ENCODE measurements at regions not wholly inside any gene's neighbourhood (a gene's known extent, or its start where the extent isn't known, plus 50 kb on each side); places are given as distances from the start of the nearest gene placed in this dataset.

DNA sequence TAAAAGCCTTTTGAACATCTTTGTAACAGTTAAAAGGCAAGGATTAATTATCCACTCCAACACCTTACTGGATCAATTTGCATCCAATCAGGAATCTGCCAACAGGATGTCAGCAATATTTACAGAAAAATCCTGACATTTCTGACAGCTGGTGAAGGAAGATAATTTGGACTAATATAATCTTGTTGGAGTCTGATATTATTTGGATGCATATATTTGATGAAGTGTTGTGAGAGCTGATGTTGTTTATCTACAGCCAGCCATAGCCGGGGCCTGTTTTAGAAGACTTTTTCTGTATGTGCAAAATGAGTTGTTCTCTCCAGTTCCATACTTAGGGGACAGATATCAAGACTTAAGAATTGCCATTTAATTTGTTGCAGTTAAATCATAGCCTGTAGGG is 91.1 kb downstream of the GPR37 start:
- DNase-seq (ENCODE audit: low spot score) (no peak), ATAC-seq (no peak)
- ChIA-PET POLR2A (no interaction called here), CTCF (no interaction called here)
- Mint-ChIP-seq H3K4me1 (peaks cover 6% of the 10 kb centered on the region), H3K36me3 (no peaks in the 10 kb centered on the region), H3K27ac (no peak overlapping the region), H3K4me3 (no peak overlapping the region), H3K9me3 (no peaks in the 10 kb centered on the region), H3K27me3 (ENCODE audit: low read depth) (no peaks in the 10 kb centered on the region)
- TF ChIP-seq, protein P1, sequence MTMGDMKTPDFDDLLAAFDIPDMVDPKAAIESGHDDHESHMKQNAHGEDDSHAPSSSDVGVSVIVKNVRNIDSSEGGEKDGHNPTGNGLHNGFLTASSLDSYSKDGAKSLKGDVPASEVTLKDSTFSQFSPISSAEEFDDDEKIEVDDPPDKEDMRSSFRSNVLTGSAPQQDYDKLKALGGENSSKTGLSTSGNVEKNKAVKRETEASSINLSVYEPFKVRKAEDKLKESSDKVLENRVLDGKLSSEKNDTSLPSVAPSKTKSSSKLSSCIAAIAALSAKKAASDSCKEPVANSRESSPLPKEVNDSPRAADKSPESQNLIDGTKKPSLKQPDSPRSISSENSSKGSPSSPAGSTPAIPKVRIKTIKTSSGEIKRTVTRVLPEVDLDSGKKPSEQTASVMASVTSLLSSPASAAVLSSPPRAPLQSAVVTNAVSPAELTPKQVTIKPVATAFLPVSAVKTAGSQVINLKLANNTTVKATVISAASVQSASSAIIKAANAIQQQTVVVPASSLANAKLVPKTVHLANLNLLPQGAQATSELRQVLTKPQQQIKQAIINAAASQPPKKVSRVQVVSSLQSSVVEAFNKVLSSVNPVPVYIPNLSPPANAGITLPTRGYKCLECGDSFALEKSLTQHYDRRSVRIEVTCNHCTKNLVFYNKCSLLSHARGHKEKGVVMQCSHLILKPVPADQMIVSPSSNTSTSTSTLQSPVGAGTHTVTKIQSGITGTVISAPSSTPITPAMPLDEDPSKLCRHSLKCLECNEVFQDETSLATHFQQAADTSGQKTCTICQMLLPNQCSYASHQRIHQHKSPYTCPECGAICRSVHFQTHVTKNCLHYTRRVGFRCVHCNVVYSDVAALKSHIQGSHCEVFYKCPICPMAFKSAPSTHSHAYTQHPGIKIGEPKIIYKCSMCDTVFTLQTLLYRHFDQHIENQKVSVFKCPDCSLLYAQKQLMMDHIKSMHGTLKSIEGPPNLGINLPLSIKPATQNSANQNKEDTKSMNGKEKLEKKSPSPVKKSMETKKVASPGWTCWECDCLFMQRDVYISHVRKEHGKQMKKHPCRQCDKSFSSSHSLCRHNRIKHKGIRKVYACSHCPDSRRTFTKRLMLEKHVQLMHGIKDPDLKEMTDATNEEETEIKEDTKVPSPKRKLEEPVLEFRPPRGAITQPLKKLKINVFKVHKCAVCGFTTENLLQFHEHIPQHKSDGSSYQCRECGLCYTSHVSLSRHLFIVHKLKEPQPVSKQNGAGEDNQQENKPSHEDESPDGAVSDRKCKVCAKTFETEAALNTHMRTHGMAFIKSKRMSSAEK (CRISPR knock-in tag; IDR thresholded peaks at IDR 0.05; ENCODE audit: borderline replicate concordance), result no peak
- TF ChIP-seq TEAD1 (CRISPR knock-in tag; IDR thresholded peaks at IDR 0.05) (no peak), TEAD4 (CRISPR knock-in tag; IDR thresholded peaks at IDR 0.05) (no peak), SP1 (CRISPR knock-in tag; conservative IDR thresholded peaks at IDR 0.05) (no peak), GRHL2 (CRISPR knock-in tag; IDR thresholded peaks at IDR 0.05; ENCODE audit: insufficient replicate concordance, severe bottlenecking) (no peak), MYBL2 (CRISPR knock-in tag; IDR thresholded peaks at IDR 0.05) (no peak), TCF7 (CRISPR knock-in tag; IDR thresholded peaks at IDR 0.05; ENCODE audit: low read depth) (no peak), FOXJ3 (CRISPR knock-in tag; IDR thresholded peaks at IDR 0.05; ENCODE audit: borderline replicate concordance) (no peak), ZNF317 (CRISPR knock-in tag; IDR thresholded peaks at IDR 0.05; ENCODE audit: borderline replicate concordance, low read depth) (no peak), NFE2L1 (CRISPR knock-in tag; IDR thresholded peaks at IDR 0.05) (no peak), NFYB (CRISPR knock-in tag; conservative IDR thresholded peaks at IDR 0.05; ENCODE audit: low read depth) (no peak), JUN (CRISPR knock-in tag; IDR thresholded peaks at IDR 0.05) (no peak), ZNF416 (CRISPR knock-in tag; IDR thresholded peaks at IDR 0.05) (no peak)
- TF ChIP-seq, protein P2, sequence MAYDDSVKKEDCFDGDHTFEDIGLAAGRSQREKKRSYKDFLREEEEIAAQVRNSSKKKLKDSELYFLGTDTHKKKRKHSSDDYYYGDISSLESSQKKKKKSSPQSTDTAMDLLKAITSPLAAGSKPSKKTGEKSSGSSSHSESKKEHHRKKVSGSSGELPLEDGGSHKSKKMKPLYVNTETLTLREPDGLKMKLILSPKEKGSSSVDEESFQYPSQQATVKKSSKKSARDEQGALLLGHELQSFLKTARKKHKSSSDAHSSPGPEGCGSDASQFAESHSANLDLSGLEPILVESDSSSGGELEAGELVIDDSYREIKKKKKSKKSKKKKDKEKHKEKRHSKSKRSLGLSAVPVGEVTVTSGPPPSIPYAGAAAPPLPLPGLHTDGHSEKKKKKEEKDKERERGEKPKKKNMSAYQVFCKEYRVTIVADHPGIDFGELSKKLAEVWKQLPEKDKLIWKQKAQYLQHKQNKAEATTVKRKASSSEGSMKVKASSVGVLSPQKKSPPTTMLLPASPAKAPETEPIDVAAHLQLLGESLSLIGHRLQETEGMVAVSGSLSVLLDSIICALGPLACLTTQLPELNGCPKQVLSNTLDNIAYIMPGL (CRISPR knock-in tag; IDR thresholded peaks at IDR 0.05), result no peak
- TF ChIP-seq, protein P3, sequence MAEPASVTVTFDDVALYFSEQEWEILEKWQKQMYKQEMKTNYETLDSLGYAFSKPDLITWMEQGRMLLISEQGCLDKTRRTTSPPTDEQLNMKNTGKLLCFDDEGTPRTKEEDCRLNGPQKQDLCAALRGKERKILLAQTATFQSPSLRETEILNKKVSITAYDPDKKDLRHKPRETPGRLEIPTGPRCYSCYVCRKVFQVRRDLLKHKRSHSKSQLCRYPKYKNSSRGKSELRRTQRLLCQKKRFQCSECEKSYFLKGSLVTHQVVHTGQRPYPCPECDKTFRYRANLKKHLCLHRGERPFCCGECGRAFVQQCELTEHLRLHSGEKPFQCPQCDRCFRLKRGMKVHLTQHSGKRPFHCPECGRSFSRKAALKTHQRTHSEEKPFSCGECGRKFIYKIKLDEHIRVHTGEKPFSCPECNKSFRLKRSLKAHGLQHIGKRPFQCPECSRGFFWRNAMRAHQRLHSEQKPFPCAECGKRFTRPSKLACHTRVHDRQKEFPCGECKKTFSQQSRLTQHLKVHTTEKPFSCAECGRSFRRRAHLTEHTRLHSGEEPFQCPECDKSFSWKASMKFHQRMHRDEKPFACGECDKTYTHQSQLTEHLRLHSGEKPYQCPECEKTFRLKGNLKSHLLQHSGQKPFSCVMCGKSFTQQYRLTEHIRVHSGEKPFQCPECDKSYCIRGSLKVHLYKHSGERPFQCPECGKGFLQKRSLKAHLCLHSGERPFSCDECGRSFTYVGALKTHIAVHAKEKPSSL (CRISPR knock-in tag; conservative IDR thresholded peaks at IDR 0.05), result no peak
- TF ChIP-seq, protein P4, sequence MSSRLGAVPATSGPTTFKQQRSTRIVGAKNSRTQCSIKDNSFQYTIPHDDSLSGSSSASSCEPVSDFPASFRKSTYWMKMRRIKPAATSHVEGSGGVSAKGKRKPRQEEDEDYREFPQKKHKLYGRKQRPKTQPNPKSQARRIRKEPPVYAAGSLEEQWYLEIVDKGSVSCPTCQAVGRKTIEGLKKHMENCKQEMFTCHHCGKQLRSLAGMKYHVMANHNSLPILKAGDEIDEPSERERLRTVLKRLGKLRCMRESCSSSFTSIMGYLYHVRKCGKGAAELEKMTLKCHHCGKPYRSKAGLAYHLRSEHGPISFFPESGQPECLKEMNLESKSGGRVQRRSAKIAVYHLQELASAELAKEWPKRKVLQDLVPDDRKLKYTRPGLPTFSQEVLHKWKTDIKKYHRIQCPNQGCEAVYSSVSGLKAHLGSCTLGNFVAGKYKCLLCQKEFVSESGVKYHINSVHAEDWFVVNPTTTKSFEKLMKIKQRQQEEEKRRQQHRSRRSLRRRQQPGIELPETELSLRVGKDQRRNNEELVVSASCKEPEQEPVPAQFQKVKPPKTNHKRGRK (CRISPR knock-in tag; IDR thresholded peaks at IDR 0.05; ENCODE audit: borderline replicate concordance), result no peak
- TF ChIP-seq, protein P5, sequence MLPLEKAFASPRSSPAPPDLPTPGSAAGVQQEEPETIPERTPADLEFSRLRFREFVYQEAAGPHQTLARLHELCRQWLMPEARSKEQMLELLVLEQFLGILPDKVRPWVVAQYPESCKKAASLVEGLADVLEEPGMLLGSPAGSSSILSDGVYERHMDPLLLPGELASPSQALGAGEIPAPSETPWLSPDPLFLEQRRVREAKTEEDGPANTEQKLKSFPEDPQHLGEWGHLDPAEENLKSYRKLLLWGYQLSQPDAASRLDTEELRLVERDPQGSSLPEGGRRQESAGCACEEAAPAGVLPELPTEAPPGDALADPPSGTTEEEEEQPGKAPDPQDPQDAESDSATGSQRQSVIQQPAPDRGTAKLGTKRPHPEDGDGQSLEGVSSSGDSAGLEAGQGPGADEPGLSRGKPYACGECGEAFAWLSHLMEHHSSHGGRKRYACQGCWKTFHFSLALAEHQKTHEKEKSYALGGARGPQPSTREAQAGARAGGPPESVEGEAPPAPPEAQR (CRISPR knock-in tag; IDR thresholded peaks at IDR 0.05), result no peak
- TF ChIP-seq, protein P6, sequence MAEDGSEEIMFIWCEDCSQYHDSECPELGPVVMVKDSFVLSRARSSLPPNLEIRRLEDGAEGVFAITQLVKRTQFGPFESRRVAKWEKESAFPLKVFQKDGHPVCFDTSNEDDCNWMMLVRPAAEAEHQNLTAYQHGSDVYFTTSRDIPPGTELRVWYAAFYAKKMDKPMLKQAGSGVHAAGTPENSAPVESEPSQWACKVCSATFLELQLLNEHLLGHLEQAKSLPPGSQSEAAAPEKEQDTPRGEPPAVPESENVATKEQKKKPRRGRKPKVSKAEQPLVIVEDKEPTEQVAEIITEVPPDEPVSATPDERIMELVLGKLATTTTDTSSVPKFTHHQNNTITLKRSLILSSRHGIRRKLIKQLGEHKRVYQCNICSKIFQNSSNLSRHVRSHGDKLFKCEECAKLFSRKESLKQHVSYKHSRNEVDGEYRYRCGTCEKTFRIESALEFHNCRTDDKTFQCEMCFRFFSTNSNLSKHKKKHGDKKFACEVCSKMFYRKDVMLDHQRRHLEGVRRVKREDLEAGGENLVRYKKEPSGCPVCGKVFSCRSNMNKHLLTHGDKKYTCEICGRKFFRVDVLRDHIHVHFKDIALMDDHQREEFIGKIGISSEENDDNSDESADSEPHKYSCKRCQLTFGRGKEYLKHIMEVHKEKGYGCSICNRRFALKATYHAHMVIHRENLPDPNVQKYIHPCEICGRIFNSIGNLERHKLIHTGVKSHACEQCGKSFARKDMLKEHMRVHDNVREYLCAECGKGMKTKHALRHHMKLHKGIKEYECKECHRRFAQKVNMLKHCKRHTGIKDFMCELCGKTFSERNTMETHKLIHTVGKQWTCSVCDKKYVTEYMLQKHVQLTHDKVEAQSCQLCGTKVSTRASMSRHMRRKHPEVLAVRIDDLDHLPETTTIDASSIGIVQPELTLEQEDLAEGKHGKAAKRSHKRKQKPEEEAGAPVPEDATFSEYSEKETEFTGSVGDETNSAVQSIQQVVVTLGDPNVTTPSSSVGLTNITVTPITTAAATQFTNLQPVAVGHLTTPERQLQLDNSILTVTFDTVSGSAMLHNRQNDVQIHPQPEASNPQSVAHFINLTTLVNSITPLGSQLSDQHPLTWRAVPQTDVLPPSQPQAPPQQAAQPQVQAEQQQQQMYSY (CRISPR knock-in tag; IDR thresholded peaks at IDR 0.05), result no peak

Measured in WTC11 (cell line).